ENCODE measurements at regions not wholly inside any gene's neighbourhood (a gene's known extent, or its start where the extent isn't known, plus 50 kb on each side); places are given as distances from the start of the nearest gene placed in this dataset.
"Not testable (repeated sequence)": the region's sequence is repeated elsewhere in the genome, so short reads cannot be mapped to it uniquely, and the experiment has no call there.

- DNase-seq (ENCODE audit: unreplicated experiment): no peak
- intact Hi-C loops (cut with micrococcal nuclease): no loop called here
- no TSS peak for BruUV-seq (replicated peaks)
- no peak overlapping the region for H3K27ac Mint-ChIP-seq (ENCODE audit: low read depth, unreplicated experiment)
- H3K4me1 Mint-ChIP-seq (ENCODE audit: insufficient read depth, unreplicated experiment): no peaks in the 10 kb centered on the region
- H3K27me3 Mint-ChIP-seq (ENCODE audit: insufficient read depth, unreplicated experiment): no peaks in the 10 kb centered on the region
- TF ChIP-seq CTCF (IDR thresholded peaks at IDR 0.05; ENCODE audit: unreplicated experiment): no peak
- ChIA-PET CTCF (interaction anchor here (0.7 kb wide), 1 partner anchor 485 kb away, joined by 4 read pairs; no protein-coding TSS in a partner anchor), POLR2A (interaction anchor here (0.7 kb wide), 1 partner anchor 199 kb away, joined by 3 read pairs; no protein-coding TSS in a partner anchor)
- H3K36me3 Mint-ChIP-seq (ENCODE audit: insufficient read depth, unreplicated experiment): no peaks in the 10 kb centered on the region
- no peak overlapping the region for H3K4me3 Mint-ChIP-seq (ENCODE audit: unreplicated experiment)
- no peaks in the 10 kb centered on the region for H3K9me3 Mint-ChIP-seq (ENCODE audit: unreplicated experiment)
Measured at GRCh38 chr12:83893101-83893500, 1019.5 kb downstream of the SLC6A15 start.

- no peaks in the 10 kb centered on the region for H3K4me1 Mint-ChIP-seq (ENCODE audit: insufficient read depth, unreplicated experiment)
- H3K27me3 Mint-ChIP-seq (ENCODE audit: insufficient read depth, unreplicated experiment): no peaks in the 10 kb centered on the region
- H3K27ac Mint-ChIP-seq (ENCODE audit: low read depth, unreplicated experiment): no peak overlapping the region
- DNase-seq (ENCODE audit: unreplicated experiment): no peak
- H3K4me3 Mint-ChIP-seq (ENCODE audit: unreplicated experiment): no peak overlapping the region
- no peaks in the 10 kb centered on the region for H3K9me3 Mint-ChIP-seq (ENCODE audit: unreplicated experiment)
- no peak for TF ChIP-seq CTCF (IDR thresholded peaks at IDR 0.05; ENCODE audit: unreplicated experiment)
- H3K36me3 Mint-ChIP-seq (ENCODE audit: insufficient read depth, unreplicated experiment): peaks cover 7% of the 10 kb centered on the region
- intact Hi-C loops (cut with micrococcal nuclease): no loop called here
- ChIA-PET POLR2A (no interaction called here), CTCF (no interaction called here)
- BruUV-seq (replicated peaks): no TSS peak
Measured at GRCh38 chr12:83889745-83890144, 1022.9 kb downstream of the SLC6A15 start.

GRCh38 chr12:83886479-83886878 is 1026.1 kb downstream of the SLC6A15 start:
- H3K36me3 Mint-ChIP-seq (ENCODE audit: insufficient read depth, unreplicated experiment): peaks cover 7% of the 10 kb centered on the region
- intact Hi-C loops (cut with micrococcal nuclease): no loop called here

GRCh38 chr12:83870921-83871599 is 1041.5 kb downstream of the SLC6A15 start:
- BruUV-seq (replicated peaks); H3K27ac Mint-ChIP-seq (ENCODE audit: low read depth, unreplicated experiment); H3K4me3 Mint-ChIP-seq (ENCODE audit: unreplicated experiment); H3K27me3 Mint-ChIP-seq (ENCODE audit: insufficient read depth, unreplicated experiment); H3K36me3 Mint-ChIP-seq (ENCODE audit: insufficient read depth, unreplicated experiment); POLR2A ChIA-PET; CTCF ChIA-PET; DNase-seq (ENCODE audit: unreplicated experiment); intact Hi-C loops (cut with micrococcal nuclease); H3K4me1 Mint-ChIP-seq (ENCODE audit: insufficient read depth, unreplicated experiment): not testable (repeated sequence)
- H3K9me3 Mint-ChIP-seq (ENCODE audit: unreplicated experiment): peaks cover 12% of the 10 kb centered on the region

More at GRCh38 chr12:83886479-83886878, 1026.1 kb downstream of the SLC6A15 start:
- DNase-seq (ENCODE audit: unreplicated experiment): no peak
- no TSS peak for BruUV-seq (replicated peaks)
- Mint-ChIP-seq H3K27ac (ENCODE audit: low read depth, unreplicated experiment) (no peak overlapping the region), H3K9me3 (ENCODE audit: unreplicated experiment) (no peaks in the 10 kb centered on the region), H3K4me3 (ENCODE audit: unreplicated experiment) (no peak overlapping the region), H3K4me1 (ENCODE audit: insufficient read depth, unreplicated experiment) (no peaks in the 10 kb centered on the region), H3K27me3 (ENCODE audit: insufficient read depth, unreplicated experiment) (no peaks in the 10 kb centered on the region)
- POLR2A ChIA-PET: no interaction called here
- CTCF ChIA-PET: no interaction called here
- TF ChIP-seq CTCF (IDR thresholded peaks at IDR 0.05; ENCODE audit: unreplicated experiment): no peak

All from MCF 10A (cell line).